ENCODE measurements at regions not wholly inside any gene's neighbourhood (a gene's known extent, or its start where the extent isn't known, plus 50 kb on each side); places are given as distances from the start of the nearest gene placed in this dataset.

DNA sequence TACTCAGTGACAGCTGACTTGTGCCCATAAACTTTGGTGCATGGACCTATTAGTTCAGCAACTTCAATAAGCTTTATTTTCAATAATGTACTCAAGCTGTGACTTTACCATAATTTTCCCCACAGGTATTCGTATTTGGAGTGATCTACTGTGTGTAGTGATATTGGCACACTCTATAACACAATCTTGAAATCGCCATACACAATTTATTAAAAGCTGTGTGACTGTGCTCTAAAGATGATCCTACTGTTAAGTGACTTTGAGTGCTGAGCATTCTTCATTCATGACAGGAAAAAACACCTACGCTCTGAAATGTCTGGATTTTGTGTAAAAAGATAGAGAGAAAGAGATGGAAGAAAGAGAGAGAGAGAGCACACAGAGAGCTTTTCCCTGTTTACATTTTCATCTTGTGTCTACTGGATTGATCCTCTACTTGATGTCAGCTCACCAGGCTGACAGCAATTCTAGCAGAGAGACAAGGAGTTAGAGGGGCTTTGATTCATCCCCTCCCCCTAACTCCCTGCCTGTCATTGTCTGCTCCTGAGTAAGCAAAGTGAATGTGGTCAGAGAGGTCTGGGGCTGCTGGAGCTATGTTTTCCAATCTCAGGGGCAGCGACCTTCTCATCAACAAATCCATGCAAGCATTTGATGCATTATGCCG, 538.7 kb upstream of the POU3F2 start (continued):
- TF ChIP-seq SRF (IDR thresholded peaks at IDR 0.05; ENCODE audit: low read depth, low read length) (no peak), YY1 (IDR thresholded peaks at IDR 0.05; ENCODE audit: low read depth, low read length) (no peak), JUND (IDR thresholded peaks at IDR 0.05; ENCODE audit: low read length) (no peak), SIN3A (conservative IDR thresholded peaks at IDR 0.05 in 1 of 2, IDR thresholded peaks at IDR 0.05 in 1 of 2; ENCODE audit: low read depth in 1 of 2, low read length in 2 of 2) (no peak)
